SJSA1 (cell line): ENCODE measurements at regions not wholly inside any gene's neighbourhood (a gene's known extent, or its start where the extent isn't known, plus 50 kb on each side); places are given as distances from the start of the nearest gene placed in this dataset.

Source experiments
- DNase-seq, 2 experiments: peaks; one replicate each; pipeline ENCODE4 v3.0.0-alpha.2; 2015 to 2020; ENCODE audit warnings: low spot score in 2 of 2, low read depth in 1 of 2
- H3K27ac ChIP-seq: fragments of 250-450 bp; sonication (Bioruptor Pico); 2 replicates; pipeline ENCODE4 v1.5.1; 2020; ENCODE audit warnings: mild to moderate bottlenecking, moderate library complexity
- H3K27me3 ChIP-seq: fragments of 250-450 bp; sonication (Bioruptor Pico); replicated peaks from 2 replicates; pipeline ENCODE4 v1.5.1; 2020; ENCODE audit warnings: mild to moderate bottlenecking, moderate library complexity
- H3K36me3 ChIP-seq: fragments of 250-450 bp; sonication (Bioruptor Pico); 2 replicates; pipeline ENCODE4 v1.5.1; 2020; ENCODE audit warnings: mild to moderate bottlenecking
- H3K4me1 ChIP-seq: fragments of 250-450 bp; sonication (Bioruptor Pico); replicated peaks from 2 replicates; pipeline ENCODE4 v1.6.1; 2021; ENCODE audit warnings: mild to moderate bottlenecking
- H3K4me3 ChIP-seq: fragments of 250-450 bp; sonication (Bioruptor Pico); 2 replicates; pipeline ENCODE4 v1.5.1; 2020; ENCODE audit warnings: mild to moderate bottlenecking
- H3K9me3 ChIP-seq: fragments of 250-450 bp; sonication (Bioruptor Pico); replicated peaks from 2 replicates; pipeline ENCODE4 v1.5.1; 2020; ENCODE audit warnings: mild to moderate bottlenecking

- H3K27me3 ChIP-seq = 0 out of 2 replicates have a peak, but pooled peaks cover 2% of the 10 kb centered on the region
- no peaks in the 10 kb centered on the region for H3K4me1 ChIP-seq
- no peak for DNase-seq
- H3K9me3 ChIP-seq = no peaks in the 10 kb centered on the region
- no peaks in the 10 kb centered on the region for H3K36me3 ChIP-seq
- H3K27ac ChIP-seq = no peak overlapping the region
- no peak overlapping the region for H3K4me3 ChIP-seq
Observed at GRCh38 chr18:47311585-47311984, 60.1 kb upstream of the SKOR2 start.
